HepG2 (cell line): ENCODE measurements at regions not wholly inside any gene's neighbourhood (a gene's known extent, or its start where the extent isn't known, plus 50 kb on each side); places are given as distances from the start of the nearest gene placed in this dataset.

Source experiments
- ATAC-seq: fragments of 200-7000 bp; cut with Tn5 transposase; 3 replicates; pipeline ENCODE4 v1.9.1; 2020; ENCODE audit warnings: mild to moderate bottlenecking, moderate library complexity
- BruUV-seq: library from RNA; stranded (reverse); fragments of 400-500 nt; replicated peaks from 2 replicates; lab custom pipeline; 2021; lab: Mats Ljungman, UMichigan
- CTCF ChIA-PET: fragments of 300-600 bp; formaldehyde crosslinking; extraction: SDS; loops from one replicate; lab custom pipeline; 2021; ENCODE audit warnings: low total read pairs, inconsistent platforms, low intra/inter-chr PET ratio; lab: Yijun Ruan, JAX
- POLR2A ChIA-PET: fragments of 350-600 bp; sonication (Branson Sonifier 250); formaldehyde crosslinking; loops from one replicate; lab custom pipeline; 2020; ENCODE audit warnings: antibody characterized with exemption, inconsistent platforms; lab: Yijun Ruan, JAX
- DNase-seq: peaks from one replicate; pipeline ENCODE4 v3.0.0-alpha.2; 2015; ENCODE audit warnings: low spot score
- FAIRE-seq: peaks from 3 replicates; lab custom pipeline; 2011; peaks lifted over from hg19 to GRCh38; lab: Jason Lieb, UNC
- H2AFZ ChIP-seq: one replicate; pipeline ENCODE4 v1.6.1; 2011; ENCODE audit warnings: low read length, inconsistent platforms
- H3K27ac ChIP-seq: fragments of 300-600 bp; 3 replicates; pipeline ENCODE4 v1.8.0; 2011; ENCODE audit warnings: mixed run types, mild to moderate bottlenecking, mixed read lengths, low read length, inconsistent platforms; ENCODE audit not compliant: insufficient read depth; ENCODE audit errors: extremely low read length
- H3K27me3 ChIP-seq, 2 experiments: fragments of 200-600 bp in 1 of 2; 2 replicates in 1 of 2; 3 replicates in 1 of 2; pipeline versions ENCODE4 v1.6.0 to v1.8.0; 2011; ENCODE audit warnings: low read length in 2 of 2, mild to moderate bottlenecking in 2 of 2, moderate library complexity in 2 of 2, inconsistent platforms in 1 of 2; ENCODE audit not compliant: insufficient read depth in 2 of 2, control insufficient read depth in 1 of 2
- H3K36me3 ChIP-seq, 2 experiments: fragments of 200-600 bp in 1 of 2; replicated peaks in 1 of 2; 2 replicates in 1 of 2; 3 replicates in 1 of 2; pipeline versions ENCODE4 v1.5.1 to v1.8.0; 2011; ENCODE audit warnings: low read length in 2 of 2, inconsistent platforms in 1 of 2; ENCODE audit not compliant: insufficient read depth in 2 of 2, control insufficient read depth in 1 of 2
- H3K4me1 ChIP-seq: 2 replicates; pipeline ENCODE4 v1.5.1; 2012; ENCODE audit warnings: low read length, inconsistent platforms; ENCODE audit not compliant: insufficient read depth
- H3K4me2 ChIP-seq: 2 replicates; pipeline ENCODE4 v1.6.0; 2011; ENCODE audit warnings: low read depth, low read length, inconsistent platforms
- H3K4me3 ChIP-seq, 3 experiments: fragments of 200-600 bp in 1 of 3; sonication (generic), shearing (Covaris generic) in 1 of 3; replicated peaks in 1 of 3; 2 replicates each; pipeline ENCODE4 v1.5.1; 2011 to 2016; ENCODE audit warnings: low read length in 3 of 3, inconsistent platforms in 2 of 3, low read depth in 2 of 3, mild to moderate bottlenecking in 2 of 3, control low read depth in 1 of 3, mixed read lengths in 1 of 3; ENCODE audit not compliant: insufficient read depth in 1 of 3
- H3K79me2 ChIP-seq: one replicate; pipeline ENCODE4 v1.6.1; 2011; ENCODE audit warnings: low read length, inconsistent platforms; ENCODE audit not compliant: insufficient read depth
- H3K9ac ChIP-seq: 2 replicates; pipeline ENCODE4 v1.6.0; 2011; ENCODE audit warnings: mild to moderate bottlenecking, low read depth, low read length, inconsistent platforms; ENCODE audit not compliant: insufficient read depth
- H3K9me3 ChIP-seq: 2 replicates; pipeline ENCODE4 v1.5.1; 2012; ENCODE audit warnings: mild to moderate bottlenecking, low read length
- H4K20me1 ChIP-seq: 2 replicates; pipeline ENCODE4 v1.6.0; 2011; ENCODE audit warnings: inconsistent platforms, mild to moderate bottlenecking, low read length, moderate library complexity; ENCODE audit not compliant: insufficient read depth
- GABPA ChIP-seq, 2 experiments: IDR thresholded peaks; 2 replicates each; pipeline ENCODE4 v1.6.1; 2011 to 2016; ENCODE audit warnings: low read depth in 2 of 2, low read length in 1 of 2, missing biosample characterization in 1 of 2, missing genetic modification characterization in 1 of 2
- KLF11 ChIP-seq: IDR thresholded peaks from 2 replicates; pipeline ENCODE4 v1.6.1; 2016; ENCODE audit warnings: missing compliant biosample characterization
- LBX2 ChIP-seq: sonication (generic); formaldehyde crosslinking; IDR thresholded peaks from 2 replicates; pipeline ENCODE4 v1.5.0; 2020; ENCODE audit warnings: missing genetic modification reagents, mild to moderate bottlenecking, borderline replicate concordance
- MED13 ChIP-seq: sonication (generic); formaldehyde crosslinking; IDR thresholded peaks from 2 replicates; pipeline ENCODE4 v1.5.0; 2020; ENCODE audit warnings: missing genetic modification reagents
- POLR2AphosphoS5 ChIP-seq: IDR thresholded peaks from 2 replicates; pipeline ENCODE4 v1.6.1; 2012; ENCODE audit warnings: low read depth, low read length
- RFX1 ChIP-seq: fragments of 450-650 bp; IDR thresholded peaks from 2 replicates; pipeline ENCODE4 v1.6.1; 2017
- RXRA ChIP-seq: sonication (generic); formaldehyde crosslinking; IDR thresholded peaks from 2 replicates; pipeline ENCODE4 v1.5.1; 2020; ENCODE audit warnings: missing genetic modification reagents
- ZBTB42 ChIP-seq: sonication (generic); formaldehyde crosslinking; IDR thresholded peaks from 2 replicates; pipeline ENCODE4 v1.5.0; 2020; ENCODE audit warnings: mild to moderate bottlenecking, missing genetic modification reagents
- ZFP62 ChIP-seq: sonication (generic); formaldehyde crosslinking; IDR thresholded peaks from 2 replicates; pipeline ENCODE4 v1.4.0; 2020; ENCODE audit warnings: missing genetic modification reagents
- ZFP90 ChIP-seq: sonication (generic); formaldehyde crosslinking; IDR thresholded peaks from 2 replicates; pipeline ENCODE4 v1.8.0; 2022; ENCODE audit warnings: missing genetic modification reagents, mild to moderate bottlenecking, inconsistent platforms, borderline replicate concordance
- ZNF224 ChIP-seq: sonication (generic); formaldehyde crosslinking; IDR thresholded peaks from 2 replicates; pipeline ENCODE4 v1.5.0; 2020; ENCODE audit warnings: mild to moderate bottlenecking, missing genetic modification reagents
- ZNF264 ChIP-seq: sonication (generic); formaldehyde crosslinking; IDR thresholded peaks from 2 replicates; pipeline ENCODE4 v1.4.0; 2020; ENCODE audit warnings: missing genetic modification reagents
- ZNF558 ChIP-seq: sonication (generic); formaldehyde crosslinking; IDR thresholded peaks from 2 replicates; pipeline ENCODE4 v1.9.0; 2022; ENCODE audit warnings: mild to moderate bottlenecking, missing genetic modification reagents, borderline replicate concordance
- ZNF589 ChIP-seq: sonication (generic); formaldehyde crosslinking; conservative IDR thresholded peaks from 2 replicates; pipeline ENCODE4 v1.8.0; 2022; ENCODE audit warnings: mild to moderate bottlenecking, moderate library complexity, missing genetic modification reagents
- ZNF672 ChIP-seq: sonication (generic); formaldehyde crosslinking; IDR thresholded peaks from 2 replicates; pipeline ENCODE4 v1.8.1; 2022; ENCODE audit warnings: missing genetic modification reagents
- ZNF713 ChIP-seq: sonication (generic); formaldehyde crosslinking; IDR thresholded peaks from 2 replicates; pipeline ENCODE4 v1.4.0; 2020; ENCODE audit warnings: mild to moderate bottlenecking, missing genetic modification reagents
- ZNF747 ChIP-seq: sonication (generic); formaldehyde crosslinking; IDR thresholded peaks from 2 replicates; pipeline ENCODE4 v1.8.1; 2023; ENCODE audit warnings: missing genetic modification reagents, mild to moderate bottlenecking, borderline replicate concordance
- WGBS: methylation state at CpG from one replicate; pipeline ENCODE4 v1.1.6; 2017; ENCODE audit warnings: low lambda C conversion rate; 5-methylcytosine and 5-hydroxymethylcytosine counted together
- in situ Hi-C: cut with HindIII; loops from 2 replicates; pipeline ENCODE4 v1.10.0; 2017; ENCODE audit warnings: low pct_unique_long_range_greater_than_20kb; ENCODE audit not compliant: extremely low pct_ligation_motif_present
- intact Hi-C: fragments of 100-400 bp; cut with micrococcal nuclease; formaldehyde crosslinking; loops from one replicate; pipeline ENCODE4 v1.10.0; 2022; ENCODE audit not compliant: unreplicated experiment

- no TSS peak for BruUV-seq
- no peak for DNase-seq
- no peaks in the 10 kb centered on the region for H3K4me1 ChIP-seq
- H3K27me3 ChIP-seq = peaks cover 1 to 66% of the 10 kb centered on the region in 2 experiments; a peak in 4 of 5 replicates
- TF ChIP-seq ZNF672 (CRISPR knock-in tag) (no peak), MED13 (no peak), POLR2AphosphoS5 (no peak), ZBTB42 (CRISPR knock-in tag) (no peak), LBX2 (CRISPR knock-in tag) (no peak), KLF11 (CRISPR knock-in tag) (no peak), RXRA (CRISPR knock-in tag) (no peak), ZNF747 (CRISPR knock-in tag) (no peak), ZFP62 (CRISPR knock-in tag) (no peak), GABPA (IDR thresholded peaks at IDR 0.05; ENCODE audit: low read depth, low read length) (no peak), GABPA (CRISPR knock-in tag; IDR thresholded peaks at IDR 0.05; ENCODE audit: low read depth) (no peak), ZNF589 (no peak), ZNF224 (no peak), RFX1 (no peak), ZNF264 (CRISPR knock-in tag) (no peak), ZNF558 (CRISPR knock-in tag) (no peak), ZNF713 (CRISPR knock-in tag) (no peak), ZFP90 (CRISPR knock-in tag) (no peak)
- TF ChIP-seq, all 625 proteins: peak for 0
- Histone ChIP-seq H3K4me3 (no peak overlapping the region), H4K20me1 (no peaks in the 10 kb centered on the region), H3K4me2 (no peak overlapping the region), H3K79me2 (no peaks in the 10 kb centered on the region), H3K36me3 (no peaks in the 10 kb centered on the region), H2AFZ (no peak overlapping the region), H3K27ac (no peak overlapping the region), H3K9me3 (no peaks in the 10 kb centered on the region), H3K9ac (no peak overlapping the region)
- in situ Hi-C loops (loop anchor here (10.0 kb wide), 1 partner anchor 192 kb away; no protein-coding TSS in a partner anchor), intact Hi-C loops (no loop called here)
- 0% methylated on average over 3 of the region's 3 CpGs for WGBS
- POLR2A ChIA-PET = no interaction called here
- CTCF ChIA-PET = no interaction called here
- FAIRE-seq = no peak
- ATAC-seq = no peak
These were observed 83.6 kb upstream of the EXOC2 start for GRCh38 chr6:776528-776931.
